ENCODE measurements at regions not wholly inside any gene's neighbourhood (a gene's known extent, or its start where the extent isn't known, plus 50 kb on each side); places are given as distances from the start of the nearest gene placed in this dataset.

GRCh38 chr7:85602196-85602595 is 415.3 kb upstream of the SEMA3D start:
- H3K4me1 Mint-ChIP-seq: no peaks in the 10 kb centered on the region
- no peaks in the 10 kb centered on the region for H3K27me3 Mint-ChIP-seq
- no peaks in the 10 kb centered on the region for H3K36me3 Mint-ChIP-seq
- H3K27ac Mint-ChIP-seq: no peak overlapping the region
- peaks cover 3% of the 10 kb centered on the region for H3K9me3 Mint-ChIP-seq
- H3K4me3 Mint-ChIP-seq: no peak overlapping the region
- ATAC-seq: no peak

GRCh38 chr7:85600395-85600794 is 413.5 kb upstream of the SEMA3D start:
- H3K27ac Mint-ChIP-seq: no peak overlapping the region
- no peak overlapping the region for H3K4me3 Mint-ChIP-seq
- no peak for ATAC-seq
- peaks cover 3% of the 10 kb centered on the region for H3K9me3 Mint-ChIP-seq
- H3K27me3 Mint-ChIP-seq: no peaks in the 10 kb centered on the region
- no peaks in the 10 kb centered on the region for H3K4me1 Mint-ChIP-seq
- H3K36me3 Mint-ChIP-seq: no peaks in the 10 kb centered on the region

GRCh38 chr7:85596827-85597226 is 410.0 kb upstream of the SEMA3D start:
- H3K36me3 Mint-ChIP-seq: no peaks in the 10 kb centered on the region
- H3K4me1 Mint-ChIP-seq: no peaks in the 10 kb centered on the region
- ATAC-seq: no peak
- no peak overlapping the region for H3K27ac Mint-ChIP-seq
- H3K4me3 Mint-ChIP-seq: no peak overlapping the region
- H3K9me3 Mint-ChIP-seq: no peaks in the 10 kb centered on the region
- no peaks in the 10 kb centered on the region for H3K27me3 Mint-ChIP-seq

- no peak for ATAC-seq
- H3K36me3 Mint-ChIP-seq: no peaks in the 10 kb centered on the region
- H3K4me3 Mint-ChIP-seq: no peak overlapping the region
- no peaks in the 10 kb centered on the region for H3K4me1 Mint-ChIP-seq
- no peaks in the 10 kb centered on the region for H3K27me3 Mint-ChIP-seq
- H3K27ac Mint-ChIP-seq: no peak overlapping the region
- no peaks in the 10 kb centered on the region for H3K9me3 Mint-ChIP-seq
Measured at GRCh38 chr7:85595750-85596178, 408.9 kb upstream of the SEMA3D start.

GRCh38 chr7:85593355-85593754 is 406.5 kb upstream of the SEMA3D start:
- Mint-ChIP-seq H3K4me1 (no peaks in the 10 kb centered on the region), H3K4me3 (no peak overlapping the region), H3K36me3 (no peaks in the 10 kb centered on the region), H3K27me3 (no peaks in the 10 kb centered on the region), H3K27ac (no peak overlapping the region), H3K9me3 (no peaks in the 10 kb centered on the region)
- ATAC-seq: no peak

- no peak for ATAC-seq
- Mint-ChIP-seq H3K36me3 (no peaks in the 10 kb centered on the region), H3K4me1 (no peaks in the 10 kb centered on the region), H3K27me3 (no peaks in the 10 kb centered on the region), H3K4me3 (no peak overlapping the region), H3K9me3 (no peaks in the 10 kb centered on the region), H3K27ac (no peak overlapping the region)
Measured at GRCh38 chr7:85587785-85588184, 400.9 kb upstream of the SEMA3D start.

GRCh38 chr7:85586091-85586490 is 399.2 kb upstream of the SEMA3D start:
- no peaks in the 10 kb centered on the region for H3K36me3 Mint-ChIP-seq
- no peaks in the 10 kb centered on the region for H3K9me3 Mint-ChIP-seq
- no peak for ATAC-seq
- H3K27me3 Mint-ChIP-seq: no peaks in the 10 kb centered on the region
- no peak overlapping the region for H3K27ac Mint-ChIP-seq
- H3K4me3 Mint-ChIP-seq: no peak overlapping the region
- no peaks in the 10 kb centered on the region for H3K4me1 Mint-ChIP-seq

GRCh38 chr7:85583131-85583953 is 396.5 kb upstream of the SEMA3D start:
- Mint-ChIP-seq H3K36me3 (no peaks in the 10 kb centered on the region), H3K27ac (no peak overlapping the region), H3K9me3 (no peaks in the 10 kb centered on the region), H3K4me1 (no peaks in the 10 kb centered on the region), H3K27me3 (no peaks in the 10 kb centered on the region), H3K4me3 (no peak overlapping the region)
- no peak for ATAC-seq

GRCh38 chr7:85573844-85574243 is 387.0 kb upstream of the SEMA3D start:
- H3K27ac Mint-ChIP-seq: no peak overlapping the region
- no peak overlapping the region for H3K4me3 Mint-ChIP-seq
- no peaks in the 10 kb centered on the region for H3K36me3 Mint-ChIP-seq
- H3K9me3 Mint-ChIP-seq: no peaks in the 10 kb centered on the region
- no peaks in the 10 kb centered on the region for H3K27me3 Mint-ChIP-seq
- H3K4me1 Mint-ChIP-seq: no peaks in the 10 kb centered on the region
- ATAC-seq: no peak

- no peak overlapping the region for H3K27ac Mint-ChIP-seq
- no peaks in the 10 kb centered on the region for H3K4me1 Mint-ChIP-seq
- no peak overlapping the region for H3K4me3 Mint-ChIP-seq
- H3K9me3 Mint-ChIP-seq: no peaks in the 10 kb centered on the region
- no peaks in the 10 kb centered on the region for H3K36me3 Mint-ChIP-seq
- ATAC-seq: no peak
- H3K27me3 Mint-ChIP-seq: no peaks in the 10 kb centered on the region
Measured at GRCh38 chr7:85573346-85573745, 386.5 kb upstream of the SEMA3D start.

- Mint-ChIP-seq H3K27me3 (no peaks in the 10 kb centered on the region), H3K9me3 (peaks cover 3% of the 10 kb centered on the region), H3K4me1 (no peaks in the 10 kb centered on the region), H3K27ac (no peak overlapping the region), H3K4me3 (no peak overlapping the region), H3K36me3 (no peaks in the 10 kb centered on the region)
- ATAC-seq: no peak
Measured at GRCh38 chr7:85570898-85571297, 384.0 kb upstream of the SEMA3D start.

- no peaks in the 10 kb centered on the region for H3K36me3 Mint-ChIP-seq
- no peaks in the 10 kb centered on the region for H3K27me3 Mint-ChIP-seq
Measured at GRCh38 chr7:85567983-85568382, 381.1 kb upstream of the SEMA3D start.

GRCh38 chr7:85566095-85566794 is 379.4 kb upstream of the SEMA3D start:
- Mint-ChIP-seq H3K9me3 (peaks cover 3% of the 10 kb centered on the region), H3K36me3 (no peaks in the 10 kb centered on the region), H3K27ac (no peak overlapping the region), H3K27me3 (no peaks in the 10 kb centered on the region), H3K4me3 (no peak overlapping the region), H3K4me1 (no peaks in the 10 kb centered on the region)
- no peak for ATAC-seq

More at GRCh38 chr7:85567983-85568382, 381.1 kb upstream of the SEMA3D start:
- no peak overlapping the region for H3K27ac Mint-ChIP-seq
- ATAC-seq: no peak
- peaks cover 3% of the 10 kb centered on the region for H3K9me3 Mint-ChIP-seq
- H3K4me1 Mint-ChIP-seq: no peaks in the 10 kb centered on the region
- H3K4me3 Mint-ChIP-seq: no peak overlapping the region

- no peaks in the 10 kb centered on the region for H3K4me1 Mint-ChIP-seq
- H3K4me3 Mint-ChIP-seq: no peak overlapping the region
- H3K27ac Mint-ChIP-seq: no peak overlapping the region
- H3K9me3 Mint-ChIP-seq: peaks cover 3% of the 10 kb centered on the region
- H3K27me3 Mint-ChIP-seq: no peaks in the 10 kb centered on the region
- ATAC-seq: no peak
- H3K36me3 Mint-ChIP-seq: no peaks in the 10 kb centered on the region
Measured at GRCh38 chr7:85565276-85565675, 378.4 kb upstream of the SEMA3D start.

GRCh38 chr7:85564861-85565260 is 378.0 kb upstream of the SEMA3D start:
- ATAC-seq: no peak

GRCh38 chr7:85561706-85562105 is 374.9 kb upstream of the SEMA3D start:
- H3K9me3 Mint-ChIP-seq: no peaks in the 10 kb centered on the region
- no peaks in the 10 kb centered on the region for H3K36me3 Mint-ChIP-seq
- H3K4me3 Mint-ChIP-seq: no peak overlapping the region
- H3K27ac Mint-ChIP-seq: no peak overlapping the region
- ATAC-seq: no peak
- H3K4me1 Mint-ChIP-seq: no peaks in the 10 kb centered on the region
- no peaks in the 10 kb centered on the region for H3K27me3 Mint-ChIP-seq

More at GRCh38 chr7:85564861-85565260, 378.0 kb upstream of the SEMA3D start:
- Mint-ChIP-seq H3K4me1 (no peaks in the 10 kb centered on the region), H3K36me3 (no peaks in the 10 kb centered on the region), H3K27me3 (no peaks in the 10 kb centered on the region), H3K27ac (no peak overlapping the region), H3K4me3 (no peak overlapping the region), H3K9me3 (peaks cover 3% of the 10 kb centered on the region)

Measured in stimulated activated memory B cell treated with anti-CD40 and anti-IgM and Interleukin-4, amounts not matched to agents 10 μg/mL and 1 μg/mL and 100 μg/mL, for 72 hours (primary cell).